ENCODE measurements at regions not wholly inside any gene's neighbourhood (a gene's known extent, or its start where the extent isn't known, plus 50 kb on each side); places are given as distances from the start of the nearest gene placed in this dataset.
"Not testable (repeated sequence)": the region's sequence is repeated elsewhere in the genome, so short reads cannot be mapped to it uniquely, and the experiment has no call there.

GRCh38 chr2:126272401-126272800 is 383.6 kb upstream of the GYPC start:
- Histone ChIP-seq H3K27ac (ENCODE audit: low read depth, low read length) (no peak overlapping the region), H3K4me3 (ENCODE audit: low read depth, low read length) (no peak overlapping the region), H3K9me3 (ENCODE audit: control insufficient read depth, insufficient read depth, low read length) (no peaks in the 10 kb centered on the region; the same call in 1 of the 2 replicates), H3K27me3 (ENCODE audit: control insufficient read depth, insufficient read depth, low read length) (no peaks in the 10 kb centered on the region)
- no peak for TF ChIP-seq CTCF (IDR thresholded peaks at IDR 0.05; ENCODE audit: low read depth, low read length)
- CTCF ChIA-PET: no interaction called here
- POLR2A ChIA-PET: no interaction called here
- DNase-seq (ENCODE audit: low read depth, low spot score): no peak

- no peak for TF ChIP-seq CTCF (IDR thresholded peaks at IDR 0.05; ENCODE audit: low read depth, low read length)
- Histone ChIP-seq H3K4me3 (ENCODE audit: low read depth, low read length) (no peak overlapping the region), H3K27me3 (ENCODE audit: control insufficient read depth, insufficient read depth, low read length) (no peaks in the 10 kb centered on the region), H3K9me3 (ENCODE audit: control insufficient read depth, insufficient read depth, low read length) (no peaks in the 10 kb centered on the region; the same call in 1 of the 2 replicates), H3K27ac (ENCODE audit: low read depth, low read length) (no peak overlapping the region)
- CTCF ChIA-PET: no interaction called here
- no peak for DNase-seq (ENCODE audit: low read depth, low spot score)
- POLR2A ChIA-PET: no interaction called here
These were observed 380.9 kb upstream of the GYPC start for GRCh38 chr2:126275098-126275497.

- H3K9me3 ChIP-seq (ENCODE audit: control insufficient read depth, insufficient read depth, low read length); H3K27me3 ChIP-seq (ENCODE audit: control insufficient read depth, insufficient read depth, low read length); H3K27ac ChIP-seq (ENCODE audit: low read depth, low read length); CTCF ChIA-PET; POLR2A ChIA-PET; H3K4me3 ChIP-seq (ENCODE audit: low read depth, low read length); DNase-seq (ENCODE audit: low read depth, low spot score): not testable (repeated sequence)
These were observed 379.7 kb upstream of the GYPC start for GRCh38 chr2:126276268-126276667.

- DNase-seq (ENCODE audit: low read depth, low spot score): no peak
- H3K4me3 ChIP-seq (ENCODE audit: low read depth, low read length): no peak overlapping the region
- no peaks in the 10 kb centered on the region for H3K9me3 ChIP-seq (ENCODE audit: control insufficient read depth, insufficient read depth, low read length)
- H3K27ac ChIP-seq (ENCODE audit: low read depth, low read length): no peak overlapping the region
- no peak for TF ChIP-seq CTCF (IDR thresholded peaks at IDR 0.05; ENCODE audit: low read depth, low read length)
- CTCF ChIA-PET: no interaction called here
- no peaks in the 10 kb centered on the region for H3K27me3 ChIP-seq (ENCODE audit: control insufficient read depth, insufficient read depth, low read length)
- POLR2A ChIA-PET: no interaction called here
These were observed 367.6 kb upstream of the GYPC start for GRCh38 chr2:126288362-126288761.

- H3K4me3 ChIP-seq (ENCODE audit: low read depth, low read length): not testable (repeated sequence)
These were observed 362.0 kb upstream of the GYPC start for GRCh38 chr2:126293962-126294361.

GRCh38 chr2:126299469-126299976 is 356.4 kb upstream of the GYPC start:
- H3K27ac ChIP-seq (ENCODE audit: low read depth, low read length): no peak overlapping the region
- CTCF ChIA-PET: no interaction called here
- H3K4me3 ChIP-seq (ENCODE audit: low read depth, low read length): no peak overlapping the region
- no peak for DNase-seq (ENCODE audit: low read depth, low spot score)
- no peaks in the 10 kb centered on the region for H3K27me3 ChIP-seq (ENCODE audit: control insufficient read depth, insufficient read depth, low read length)
- TF ChIP-seq CTCF (IDR thresholded peaks at IDR 0.05; ENCODE audit: low read depth, low read length): no peak
- H3K9me3 ChIP-seq (ENCODE audit: control insufficient read depth, insufficient read depth, low read length): no peaks in the 10 kb centered on the region; the same call in 1 of the 2 replicates
- POLR2A ChIA-PET: no interaction called here

More at GRCh38 chr2:126293962-126294361, 362.0 kb upstream of the GYPC start:
- CTCF ChIA-PET; H3K27me3 ChIP-seq (ENCODE audit: control insufficient read depth, insufficient read depth, low read length); POLR2A ChIA-PET; DNase-seq (ENCODE audit: low read depth, low spot score); H3K27ac ChIP-seq (ENCODE audit: low read depth, low read length); H3K9me3 ChIP-seq (ENCODE audit: control insufficient read depth, insufficient read depth, low read length): not testable (repeated sequence)
